ENCODE measurements at regions not wholly inside any gene's neighbourhood (a gene's known extent, or its start where the extent isn't known, plus 50 kb on each side); places are given as distances from the start of the nearest gene placed in this dataset.
"Not testable (repeated sequence)": the region's sequence is repeated elsewhere in the genome, so short reads cannot be mapped to it uniquely, and the experiment has no call there.

DNA sequence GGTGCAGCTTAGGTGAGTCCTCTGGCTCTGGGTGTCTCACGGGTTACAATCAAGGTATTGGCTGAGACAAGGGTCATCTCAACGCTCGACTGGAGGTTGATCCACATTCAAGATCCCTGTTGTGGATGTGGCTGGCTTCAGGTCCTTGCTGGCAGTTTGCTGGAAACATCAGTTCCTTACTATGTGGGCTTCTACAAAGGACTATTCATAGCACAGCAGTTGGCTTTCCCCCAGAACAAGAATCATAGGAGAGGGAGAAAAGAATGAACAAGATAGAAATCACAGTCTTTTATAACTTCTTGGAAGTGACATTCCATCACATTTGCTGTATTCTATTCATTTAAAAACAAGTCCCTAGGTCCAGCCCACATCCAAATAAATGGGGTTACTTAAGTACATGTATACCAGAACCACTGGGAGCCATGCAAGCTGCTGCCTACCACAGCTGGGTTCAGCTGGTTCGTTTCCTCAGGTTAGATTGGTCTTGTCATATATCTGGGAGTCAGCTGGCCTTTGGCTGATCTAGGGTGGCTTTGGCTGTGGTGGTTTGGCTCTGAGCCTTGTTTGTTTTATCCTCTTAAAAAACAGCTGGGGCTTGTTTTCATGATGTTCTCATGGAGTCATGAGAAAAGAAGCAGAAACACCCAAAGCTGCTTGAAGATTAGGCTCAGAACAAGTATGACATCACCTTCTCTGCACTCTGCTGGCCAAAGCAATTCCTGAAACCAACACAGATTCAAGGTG is 433.2 kb upstream of the SPTLC3 start:
- Histone ChIP-seq H3K79me2 (ENCODE audit: insufficient read depth, low read length) (no peaks in the 10 kb centered on the region), H3K9me3 (ENCODE audit: insufficient read depth, low read length, severe bottlenecking) (no peaks in the 10 kb centered on the region), H3K4me1 (ENCODE audit: insufficient read depth, low read length) (no peaks in the 10 kb centered on the region), H4K20me1 (ENCODE audit: insufficient read depth, low read length) (no peaks in the 10 kb centered on the region), H3K27me3 (ENCODE audit: insufficient read depth, low read length, poor library complexity) (no peaks in the 10 kb centered on the region), H3K27ac (ENCODE audit: low read length) (no peak overlapping the region), H3K4me2 (ENCODE audit: insufficient read depth, low read length) (no peak overlapping the region), H3K9ac (ENCODE audit: low read depth, low read length) (no peak overlapping the region), H3K4me3 (ENCODE audit: low read depth in 1 of 2, low read length in 2 of 2) (no peak overlapping the region), H3K36me3 (ENCODE audit: insufficient read depth, low read length) (no peaks in the 10 kb centered on the region), H2AFZ (ENCODE audit: low read depth, low read length) (no peak overlapping the region)
- no peak for DNase-seq
- ATAC-seq (ENCODE audit: insufficient read depth, low read depth): no peak
- TF ChIP-seq EZH2 (IDR thresholded peaks at IDR 0.05; ENCODE audit: borderline replicate concordance, low read depth, low read length, severe bottlenecking): no peak
- TF ChIP-seq, protein P1, sequence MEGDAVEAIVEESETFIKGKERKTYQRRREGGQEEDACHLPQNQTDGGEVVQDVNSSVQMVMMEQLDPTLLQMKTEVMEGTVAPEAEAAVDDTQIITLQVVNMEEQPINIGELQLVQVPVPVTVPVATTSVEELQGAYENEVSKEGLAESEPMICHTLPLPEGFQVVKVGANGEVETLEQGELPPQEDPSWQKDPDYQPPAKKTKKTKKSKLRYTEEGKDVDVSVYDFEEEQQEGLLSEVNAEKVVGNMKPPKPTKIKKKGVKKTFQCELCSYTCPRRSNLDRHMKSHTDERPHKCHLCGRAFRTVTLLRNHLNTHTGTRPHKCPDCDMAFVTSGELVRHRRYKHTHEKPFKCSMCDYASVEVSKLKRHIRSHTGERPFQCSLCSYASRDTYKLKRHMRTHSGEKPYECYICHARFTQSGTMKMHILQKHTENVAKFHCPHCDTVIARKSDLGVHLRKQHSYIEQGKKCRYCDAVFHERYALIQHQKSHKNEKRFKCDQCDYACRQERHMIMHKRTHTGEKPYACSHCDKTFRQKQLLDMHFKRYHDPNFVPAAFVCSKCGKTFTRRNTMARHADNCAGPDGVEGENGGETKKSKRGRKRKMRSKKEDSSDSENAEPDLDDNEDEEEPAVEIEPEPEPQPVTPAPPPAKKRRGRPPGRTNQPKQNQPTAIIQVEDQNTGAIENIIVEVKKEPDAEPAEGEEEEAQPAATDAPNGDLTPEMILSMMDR (IDR thresholded peaks at IDR 0.05; ENCODE audit: borderline replicate concordance, extremely low read depth, low read length, poor library complexity, severe bottlenecking): no peak

DNA sequence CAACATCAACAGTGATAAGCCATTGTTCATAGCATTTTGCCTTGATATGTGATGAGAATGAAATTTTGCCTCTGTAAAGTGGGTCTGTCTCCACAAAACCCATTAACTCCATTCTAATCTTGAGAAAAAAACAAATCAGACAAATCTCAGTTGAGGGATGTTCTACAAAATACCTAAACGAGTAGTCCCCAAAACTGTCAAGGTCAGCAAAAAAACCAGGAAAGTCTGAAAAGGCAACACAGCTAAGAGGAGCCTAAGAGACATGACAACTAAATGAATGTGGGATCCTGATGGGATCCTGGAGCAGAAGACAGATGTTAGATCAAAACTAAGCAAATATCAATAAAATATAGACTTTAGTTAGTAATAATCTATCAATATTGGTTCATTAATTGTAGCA is 431.6 kb upstream of the SPTLC3 start:
- Histone ChIP-seq H3K9me3 (ENCODE audit: insufficient read depth, low read length, severe bottlenecking) (no peaks in the 10 kb centered on the region), H3K4me1 (ENCODE audit: insufficient read depth, low read length) (no peaks in the 10 kb centered on the region), H3K27me3 (ENCODE audit: insufficient read depth, low read length, poor library complexity) (no peaks in the 10 kb centered on the region), H4K20me1 (ENCODE audit: insufficient read depth, low read length) (no peaks in the 10 kb centered on the region), H3K79me2 (ENCODE audit: insufficient read depth, low read length) (no peaks in the 10 kb centered on the region), H3K27ac (ENCODE audit: low read length) (no peak overlapping the region), H3K4me2 (ENCODE audit: insufficient read depth, low read length) (no peak overlapping the region), H3K9ac (ENCODE audit: low read depth, low read length) (no peak overlapping the region), H2AFZ (ENCODE audit: low read depth, low read length) (no peak overlapping the region), H3K36me3 (ENCODE audit: insufficient read depth, low read length) (no peaks in the 10 kb centered on the region), H3K4me3 (ENCODE audit: low read depth in 1 of 2, low read length in 2 of 2) (no peak overlapping the region)
- TF ChIP-seq, protein P1 (IDR thresholded peaks at IDR 0.05; ENCODE audit: borderline replicate concordance, extremely low read depth, low read length, poor library complexity, severe bottlenecking): no peak
- TF ChIP-seq EZH2 (IDR thresholded peaks at IDR 0.05; ENCODE audit: borderline replicate concordance, low read depth, low read length, severe bottlenecking): no peak
- no peak for DNase-seq
- ATAC-seq (ENCODE audit: insufficient read depth, low read depth): no peak

DNA sequence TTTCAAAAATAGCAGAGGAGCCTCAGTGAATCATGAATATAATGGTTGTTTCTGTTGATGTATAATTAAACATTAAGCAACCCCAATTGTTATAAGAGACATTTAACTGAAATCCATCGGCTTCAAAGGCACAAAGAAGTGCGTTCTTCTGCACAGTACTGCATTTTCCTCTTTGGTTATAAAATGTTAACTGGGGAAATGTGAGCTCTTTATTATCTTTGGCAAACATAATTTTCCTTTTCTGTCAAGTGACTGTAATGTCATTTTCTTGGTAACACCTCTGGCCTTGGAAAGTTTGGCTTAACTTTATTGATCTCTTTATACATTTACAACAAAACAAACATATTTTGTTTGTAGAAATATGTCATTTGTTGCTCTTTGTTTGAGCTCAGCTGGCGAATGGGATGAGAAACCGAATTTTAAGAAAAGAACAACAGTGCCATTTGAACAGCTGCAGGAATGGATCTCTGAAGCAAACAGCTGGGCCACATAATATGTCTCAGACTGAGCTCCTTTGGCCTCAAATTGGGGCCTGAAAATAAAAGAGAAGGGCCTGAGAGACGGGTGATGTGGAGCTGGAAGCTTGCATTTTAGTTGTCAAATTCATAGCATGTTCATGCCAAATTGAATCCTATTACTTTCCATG is 427.0 kb upstream of the SPTLC3 start:
- Histone ChIP-seq H3K9ac (ENCODE audit: low read depth, low read length) (no peak overlapping the region), H3K4me1 (ENCODE audit: insufficient read depth, low read length) (no peaks in the 10 kb centered on the region), H3K27ac (ENCODE audit: low read length) (no peak overlapping the region), H3K4me3 (ENCODE audit: low read depth in 1 of 2, low read length in 2 of 2) (no peak overlapping the region), H4K20me1 (ENCODE audit: insufficient read depth, low read length) (no peaks in the 10 kb centered on the region), H3K9me3 (ENCODE audit: insufficient read depth, low read length, severe bottlenecking) (no peaks in the 10 kb centered on the region), H3K27me3 (ENCODE audit: insufficient read depth, low read length, poor library complexity) (no peaks in the 10 kb centered on the region), H3K4me2 (ENCODE audit: insufficient read depth, low read length) (no peak overlapping the region), H3K36me3 (ENCODE audit: insufficient read depth, low read length) (no peaks in the 10 kb centered on the region), H3K79me2 (ENCODE audit: insufficient read depth, low read length) (no peaks in the 10 kb centered on the region), H2AFZ (ENCODE audit: low read depth, low read length) (no peak overlapping the region)
- DNase-seq (no peak), ATAC-seq (ENCODE audit: insufficient read depth, low read depth) (no peak)
- TF ChIP-seq, protein P1 (IDR thresholded peaks at IDR 0.05; ENCODE audit: borderline replicate concordance, extremely low read depth, low read length, poor library complexity, severe bottlenecking): no peak
- TF ChIP-seq EZH2 (IDR thresholded peaks at IDR 0.05; ENCODE audit: borderline replicate concordance, low read depth, low read length, severe bottlenecking): no peak

DNA sequence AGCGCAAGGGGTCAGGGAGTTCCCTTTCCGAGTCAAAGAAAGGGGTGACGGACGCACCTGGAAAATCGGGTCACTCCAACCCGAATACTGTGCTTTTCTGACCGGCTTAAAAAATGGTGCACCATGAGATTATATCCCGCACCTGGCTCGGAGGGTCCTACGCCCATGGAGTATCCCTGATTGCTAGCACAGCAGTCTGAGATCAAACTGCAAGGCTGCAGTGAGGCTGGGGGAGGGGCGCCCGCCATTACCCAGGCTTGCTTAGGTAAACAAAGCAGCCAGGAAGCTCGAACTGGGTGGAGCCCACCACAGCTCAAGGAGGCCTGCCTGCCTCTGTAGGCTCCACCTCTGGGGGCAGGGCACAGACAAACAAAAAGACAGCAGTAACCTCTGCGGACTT is 426.1 kb upstream of the SPTLC3 start:
- not testable (repeated sequence) for DNase-seq; H3K27me3 ChIP-seq (ENCODE audit: insufficient read depth, low read length, poor library complexity); H3K4me1 ChIP-seq (ENCODE audit: insufficient read depth, low read length); H3K4me3 ChIP-seq (ENCODE audit: low read depth in 1 of 2, low read length in 2 of 2); H3K9me3 ChIP-seq (ENCODE audit: insufficient read depth, low read length, severe bottlenecking); H3K36me3 ChIP-seq (ENCODE audit: insufficient read depth, low read length); H3K79me2 ChIP-seq (ENCODE audit: insufficient read depth, low read length); H2AFZ ChIP-seq (ENCODE audit: low read depth, low read length); ATAC-seq (ENCODE audit: insufficient read depth, low read depth); H3K9ac ChIP-seq (ENCODE audit: low read depth, low read length); H4K20me1 ChIP-seq (ENCODE audit: insufficient read depth, low read length); H3K4me2 ChIP-seq (ENCODE audit: insufficient read depth, low read length); H3K27ac ChIP-seq (ENCODE audit: low read length)
